ENCODE measurements at regions not wholly inside any gene's neighbourhood (a gene's known extent, or its start where the extent isn't known, plus 50 kb on each side); places are given as distances from the start of the nearest gene placed in this dataset.

- Histone ChIP-seq H3K36me3 (ENCODE audit: control insufficient read depth in 2 of 2, extremely low read depth in 1 of 2, insufficient read depth in 2 of 2, low read length in 2 of 2) (no peaks in the 10 kb centered on the region), H3K9ac (ENCODE audit: control insufficient read depth, extremely low read depth, insufficient read depth, low read length) (no peak overlapping the region), H3K79me2 (ENCODE audit: control insufficient read depth, insufficient read depth, low read length) (no peaks in the 10 kb centered on the region), H4K20me1 (ENCODE audit: control insufficient read depth, extremely low read depth, insufficient read depth, low read length) (no peaks in the 10 kb centered on the region), H3K9me1 (ENCODE audit: control insufficient read depth, extremely low read depth, insufficient read depth, low read length) (no peaks in the 10 kb centered on the region), H3K4me1 (ENCODE audit: control insufficient read depth, extremely low read depth, insufficient read depth, low read length) (no peaks in the 10 kb centered on the region), H3K4me3 (ENCODE audit: control insufficient read depth in 2 of 3, extremely low read depth in 1 of 3, insufficient read depth in 2 of 3, low read depth in 1 of 3, low read length in 3 of 3) (no peak overlapping the region), H3K9me3 (ENCODE audit: control insufficient read depth, low read depth, low read length) (no peaks in the 10 kb centered on the region), H3K27me3 (ENCODE audit: control insufficient read depth, extremely low read depth, insufficient read depth, low read length) (no peaks in the 10 kb centered on the region), H2AFZ (ENCODE audit: control insufficient read depth, low read length) (no peak overlapping the region), H3K27ac (ENCODE audit: control insufficient read depth, insufficient read depth, low read length) (no peak overlapping the region), H3K4me2 (ENCODE audit: control insufficient read depth, extremely low read depth, insufficient read depth, low read depth, low read length) (no peak overlapping the region)
- DNase-seq (ENCODE audit: low read depth, low spot score) (no peak), FAIRE-seq (no peak)
- TF ChIP-seq, protein P1, sequence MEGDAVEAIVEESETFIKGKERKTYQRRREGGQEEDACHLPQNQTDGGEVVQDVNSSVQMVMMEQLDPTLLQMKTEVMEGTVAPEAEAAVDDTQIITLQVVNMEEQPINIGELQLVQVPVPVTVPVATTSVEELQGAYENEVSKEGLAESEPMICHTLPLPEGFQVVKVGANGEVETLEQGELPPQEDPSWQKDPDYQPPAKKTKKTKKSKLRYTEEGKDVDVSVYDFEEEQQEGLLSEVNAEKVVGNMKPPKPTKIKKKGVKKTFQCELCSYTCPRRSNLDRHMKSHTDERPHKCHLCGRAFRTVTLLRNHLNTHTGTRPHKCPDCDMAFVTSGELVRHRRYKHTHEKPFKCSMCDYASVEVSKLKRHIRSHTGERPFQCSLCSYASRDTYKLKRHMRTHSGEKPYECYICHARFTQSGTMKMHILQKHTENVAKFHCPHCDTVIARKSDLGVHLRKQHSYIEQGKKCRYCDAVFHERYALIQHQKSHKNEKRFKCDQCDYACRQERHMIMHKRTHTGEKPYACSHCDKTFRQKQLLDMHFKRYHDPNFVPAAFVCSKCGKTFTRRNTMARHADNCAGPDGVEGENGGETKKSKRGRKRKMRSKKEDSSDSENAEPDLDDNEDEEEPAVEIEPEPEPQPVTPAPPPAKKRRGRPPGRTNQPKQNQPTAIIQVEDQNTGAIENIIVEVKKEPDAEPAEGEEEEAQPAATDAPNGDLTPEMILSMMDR (optimal IDR thresholded peaks at IDR 0.05 in 1 of 3, IDR thresholded peaks at IDR 0.05 in 1 of 3, conservative IDR thresholded peaks at IDR 0.05 in 1 of 3; ENCODE audit: extremely low read depth in 1 of 3, insufficient read depth in 2 of 3, low read length in 3 of 3) = no peak
- no peak for TF ChIP-seq EZH2 (IDR thresholded peaks at IDR 0.05; ENCODE audit: low read length)
- dilution Hi-C loops (cut with MboI; ENCODE audit: extremely low pct_ligation_motif_present, low sequenced_read_pairs) = no loop called here
These were observed 350.7 kb upstream of the MAP2 start for GRCh38 chr2:209073151-209073550.

DNA sequence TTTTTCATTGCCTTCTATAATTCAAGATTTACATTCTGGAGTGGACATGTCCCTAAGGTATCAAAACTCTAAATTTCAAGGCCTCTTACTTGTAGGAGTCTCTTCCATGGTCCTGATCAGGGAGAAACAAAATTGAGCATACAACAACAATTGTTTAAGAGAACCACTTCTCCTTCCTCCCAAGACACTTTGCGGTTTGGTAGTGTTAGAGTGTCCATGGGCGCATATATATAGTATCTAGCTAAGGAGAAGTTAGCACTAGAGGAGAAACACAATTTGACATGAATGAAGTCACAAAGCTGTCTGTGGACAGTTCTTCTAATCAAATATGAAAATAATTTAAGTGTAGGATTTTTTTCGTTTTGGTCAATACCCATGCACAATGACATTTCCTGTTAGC, 349.1 kb upstream of the MAP2 start:
- Histone ChIP-seq H4K20me1 (ENCODE audit: control insufficient read depth, extremely low read depth, insufficient read depth, low read length) (no peaks in the 10 kb centered on the region), H3K9me3 (ENCODE audit: control insufficient read depth, low read depth, low read length) (no peaks in the 10 kb centered on the region), H2AFZ (ENCODE audit: control insufficient read depth, low read length) (no peak overlapping the region), H3K36me3 (ENCODE audit: control insufficient read depth in 2 of 2, extremely low read depth in 1 of 2, insufficient read depth in 2 of 2, low read length in 2 of 2) (no peaks in the 10 kb centered on the region), H3K4me1 (ENCODE audit: control insufficient read depth, extremely low read depth, insufficient read depth, low read length) (no peaks in the 10 kb centered on the region), H3K27ac (ENCODE audit: control insufficient read depth, insufficient read depth, low read length) (no peak overlapping the region), H3K9ac (ENCODE audit: control insufficient read depth, extremely low read depth, insufficient read depth, low read length) (no peak overlapping the region), H3K27me3 (ENCODE audit: control insufficient read depth, extremely low read depth, insufficient read depth, low read length) (no peaks in the 10 kb centered on the region), H3K9me1 (ENCODE audit: control insufficient read depth, extremely low read depth, insufficient read depth, low read length) (no peaks in the 10 kb centered on the region), H3K79me2 (ENCODE audit: control insufficient read depth, insufficient read depth, low read length) (no peaks in the 10 kb centered on the region), H3K4me2 (ENCODE audit: control insufficient read depth, extremely low read depth, insufficient read depth, low read depth, low read length) (no peak overlapping the region), H3K4me3 (ENCODE audit: control insufficient read depth in 2 of 3, extremely low read depth in 1 of 3, insufficient read depth in 2 of 3, low read depth in 1 of 3, low read length in 3 of 3) (no peak overlapping the region)
- FAIRE-seq (no peak), DNase-seq (ENCODE audit: low read depth, low spot score) (no peak)
- dilution Hi-C loops (cut with MboI; ENCODE audit: extremely low pct_ligation_motif_present, low sequenced_read_pairs) = no loop called here
- TF ChIP-seq EZH2 (IDR thresholded peaks at IDR 0.05; ENCODE audit: low read length) = no peak
- TF ChIP-seq, protein P1 (optimal IDR thresholded peaks at IDR 0.05 in 1 of 3, IDR thresholded peaks at IDR 0.05 in 1 of 3, conservative IDR thresholded peaks at IDR 0.05 in 1 of 3; ENCODE audit: extremely low read depth in 1 of 3, insufficient read depth in 2 of 3, low read length in 3 of 3) = no peak

All from keratinocyte (primary cell).